ENCODE measurements at regions not wholly inside any gene's neighbourhood (a gene's known extent, or its start where the extent isn't known, plus 50 kb on each side); places are given as distances from the start of the nearest gene placed in this dataset.
"Not testable (repeated sequence)": the region's sequence is repeated elsewhere in the genome, so short reads cannot be mapped to it uniquely, and the experiment has no call there.

DNA sequence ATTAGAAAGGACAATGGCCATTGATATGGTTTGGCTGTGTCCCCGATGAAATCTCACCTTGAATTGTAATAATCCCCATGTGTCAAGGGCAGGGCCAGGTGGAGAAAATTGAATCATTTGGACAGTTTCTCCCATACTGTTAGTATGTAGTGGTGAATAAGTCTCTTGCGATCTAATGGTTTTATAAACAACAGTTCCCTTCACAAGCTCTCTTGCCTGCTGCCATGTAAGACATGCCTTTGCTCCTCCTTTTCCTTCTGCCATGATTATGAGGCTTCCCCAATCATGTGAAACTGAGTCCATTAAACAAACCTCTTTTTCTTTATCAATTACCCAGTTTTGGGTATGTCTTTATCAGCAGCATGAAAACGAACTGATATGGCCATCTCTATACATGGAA is 302.7 kb downstream of the SFMBT2 start:
- no peak for DNase-seq (ENCODE audit: low spot score)

DNA sequence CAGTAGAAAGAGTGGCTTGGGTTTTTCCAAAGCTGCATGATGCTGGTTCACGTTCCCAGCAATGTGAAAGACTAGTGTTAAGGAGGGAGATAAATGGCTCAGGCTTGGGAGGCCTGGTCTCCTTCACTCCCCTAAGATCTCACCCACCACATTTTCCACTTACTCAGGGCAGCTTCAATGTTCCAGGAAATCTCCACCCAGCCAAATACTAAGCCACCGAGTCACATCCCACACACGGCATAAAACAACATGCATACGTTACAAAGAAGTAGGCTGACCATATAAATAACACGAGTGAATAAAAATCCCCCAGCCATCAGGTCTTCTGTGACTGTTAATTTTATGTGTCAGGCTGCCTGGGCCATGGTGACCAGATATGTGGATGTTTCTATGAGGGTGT is 303.5 kb downstream of the SFMBT2 start:
- DNase-seq (ENCODE audit: low spot score) = no peak

DNA sequence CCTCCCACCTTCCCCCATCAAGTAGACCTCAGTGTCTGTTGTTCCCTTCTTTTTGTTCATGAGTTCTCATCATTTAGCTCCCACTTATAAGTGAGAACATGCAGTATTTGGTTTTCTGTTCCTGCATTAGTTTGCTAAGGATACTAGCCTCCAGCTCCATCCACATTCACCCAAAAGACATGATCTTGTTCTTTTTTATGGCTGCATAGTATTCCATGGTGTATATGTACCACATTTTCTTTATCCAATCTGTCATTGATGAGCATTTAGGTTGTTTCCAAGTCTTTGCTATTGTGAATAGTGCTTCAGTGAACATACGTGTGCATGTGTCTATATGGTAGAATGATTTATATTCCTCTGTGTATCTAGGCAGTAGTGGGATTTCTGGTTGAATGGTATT is 306.5 kb downstream of the SFMBT2 start:
- not testable (repeated sequence) for DNase-seq (ENCODE audit: low spot score)

DNA sequence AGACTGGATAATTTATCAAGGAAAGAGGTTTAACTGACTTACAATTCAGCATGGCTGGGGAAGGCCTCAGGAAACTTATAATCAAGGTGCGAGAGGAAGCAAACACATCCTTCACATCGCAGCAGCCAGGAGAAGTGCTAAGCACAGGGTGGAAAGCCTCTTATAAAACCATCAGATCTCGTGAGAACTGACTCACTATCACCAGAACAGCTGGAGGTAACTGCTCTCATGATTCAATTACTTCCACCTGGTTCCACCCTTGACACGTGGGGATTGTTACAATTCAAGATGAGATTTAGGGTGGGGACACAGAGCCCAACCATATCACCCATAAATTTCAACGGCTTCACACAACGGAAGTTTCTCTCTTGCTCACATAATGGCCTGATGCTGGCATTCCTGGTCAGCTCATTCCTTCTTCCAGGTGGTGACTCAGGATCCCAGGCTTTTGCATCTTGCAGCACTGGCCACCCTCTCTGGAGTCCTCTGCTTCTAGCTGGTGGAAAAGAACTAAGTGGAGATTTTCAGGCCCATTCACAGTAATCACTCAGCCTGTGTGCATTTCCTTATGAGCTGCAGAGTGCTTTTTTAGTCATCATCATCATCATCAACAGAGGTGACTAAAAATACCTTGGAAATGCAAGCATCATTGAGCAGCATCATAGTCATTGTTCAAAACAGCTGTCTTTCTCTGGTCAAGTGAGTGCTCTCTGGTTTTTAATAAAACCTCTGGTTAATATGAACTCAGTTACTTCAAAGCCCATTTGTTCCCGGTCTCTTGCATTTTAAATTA is 308.1 kb downstream of the SFMBT2 start:
- DNase-seq (ENCODE audit: low spot score) = no peak

DNA sequence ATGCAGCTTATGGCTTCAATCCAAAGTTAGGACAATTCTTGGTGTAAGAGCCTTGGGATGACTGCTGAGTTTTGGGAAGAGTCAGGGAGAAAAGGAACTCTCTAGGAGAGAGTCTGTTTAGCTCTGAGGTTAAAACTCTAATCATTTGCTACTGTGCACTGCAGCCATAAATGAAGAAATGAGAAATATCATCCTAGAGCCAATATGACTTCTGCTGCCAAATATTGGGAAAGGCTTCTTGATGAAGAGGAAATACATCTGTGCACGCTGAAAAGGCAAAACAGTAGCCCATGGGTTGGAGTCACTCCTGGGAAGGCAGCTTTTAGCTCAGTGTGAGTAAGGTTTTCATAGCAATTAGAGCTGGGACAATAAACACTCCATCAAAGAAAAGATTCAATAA is 308.8 kb downstream of the SFMBT2 start:
- DNase-seq (ENCODE audit: low spot score) = no peak

DNA sequence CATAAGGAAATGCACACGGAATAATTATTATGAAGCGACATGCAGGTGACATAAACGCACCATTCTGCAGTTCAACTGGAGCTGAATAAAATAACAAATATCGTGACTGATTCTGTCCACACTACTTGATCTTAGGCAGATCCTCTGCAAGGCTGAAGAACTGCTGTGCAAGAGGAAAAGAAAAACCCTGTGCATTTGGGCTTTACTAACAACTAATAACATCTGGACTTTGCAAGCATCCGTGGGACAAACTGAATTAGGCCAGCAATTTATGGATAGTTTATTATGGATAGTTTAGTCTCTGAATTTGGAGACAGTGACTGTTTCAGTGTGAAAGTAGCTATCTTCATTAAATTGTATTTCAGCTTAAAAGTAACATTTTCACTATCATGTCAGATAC is 309.4 kb downstream of the SFMBT2 start:
- DNase-seq (ENCODE audit: low spot score) = no peak

DNA sequence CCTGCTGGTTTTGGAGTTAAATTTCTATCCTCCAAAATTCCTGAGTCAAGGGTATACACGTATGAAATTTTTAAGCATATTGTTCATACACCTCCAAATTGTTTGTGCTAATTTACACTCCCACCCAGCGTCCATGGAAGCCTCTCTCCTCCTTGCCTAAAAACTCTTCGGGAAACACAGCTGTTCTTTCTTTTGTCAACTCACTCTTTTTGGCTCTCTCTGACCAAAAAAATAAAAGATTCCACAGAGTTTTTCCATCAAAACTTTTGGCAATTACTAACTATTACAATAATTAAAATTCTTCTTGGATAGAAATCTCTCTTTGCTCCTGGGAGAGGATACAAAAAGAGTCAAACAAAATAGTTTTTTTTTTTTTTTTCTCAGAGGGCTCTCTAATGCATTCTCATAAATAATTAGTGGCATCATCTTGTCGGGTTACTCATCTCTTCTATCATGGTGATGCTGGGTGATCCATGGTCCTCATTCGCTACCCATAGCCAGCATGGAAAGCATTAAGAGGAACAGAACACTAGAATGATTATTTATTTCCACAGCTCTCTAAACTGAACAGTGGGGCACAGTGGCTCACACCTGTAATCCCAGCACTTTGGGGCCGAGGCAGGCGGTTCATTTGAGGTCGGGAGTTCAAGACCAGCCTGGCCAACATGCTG is 310.7 kb downstream of the SFMBT2 start:
- no peak for DNase-seq (ENCODE audit: low spot score)

DNA sequence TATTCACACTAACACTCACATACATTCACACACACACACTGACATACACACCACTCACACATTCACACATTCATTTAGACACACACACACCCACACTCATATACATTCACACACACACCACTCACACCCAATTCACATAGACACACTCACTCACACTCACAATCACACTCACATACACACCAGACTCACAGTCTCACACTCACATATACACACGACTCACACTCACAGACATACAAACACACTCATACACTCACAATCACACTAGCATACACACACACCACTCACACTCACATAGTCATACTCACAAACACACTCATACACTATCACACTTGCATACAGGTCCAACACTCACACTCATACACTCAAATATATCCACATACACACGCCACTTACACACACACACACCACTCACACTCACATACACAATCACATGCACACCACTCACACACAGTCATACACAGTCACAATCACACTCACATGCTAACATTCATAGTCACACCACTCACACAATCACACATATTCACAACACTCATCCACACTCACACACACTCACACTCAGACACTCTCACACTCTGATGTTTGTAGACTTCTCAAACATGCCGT is 312.6 kb downstream of the SFMBT2 start:
- no peak for DNase-seq (ENCODE audit: low spot score)

DNA sequence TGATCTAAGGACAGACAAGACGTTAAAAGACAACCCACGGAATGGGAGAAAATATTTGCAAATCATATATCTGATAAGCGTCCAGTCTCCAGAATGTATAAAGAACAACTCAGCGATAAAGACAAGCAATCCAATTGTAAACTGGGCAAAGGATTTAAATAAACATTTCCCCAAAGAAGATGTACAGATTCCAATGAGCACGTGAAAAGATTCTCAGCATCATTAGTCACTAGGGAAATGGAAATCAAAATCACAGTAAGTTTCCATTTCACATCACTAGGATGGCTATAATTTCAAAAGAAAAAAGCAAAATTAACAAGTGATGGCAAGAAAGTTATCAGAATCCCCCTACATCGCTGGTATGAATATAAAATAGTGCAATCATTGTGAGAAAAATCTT is 316.1 kb downstream of the SFMBT2 start:
- DNase-seq (ENCODE audit: low spot score) = no peak

DNA sequence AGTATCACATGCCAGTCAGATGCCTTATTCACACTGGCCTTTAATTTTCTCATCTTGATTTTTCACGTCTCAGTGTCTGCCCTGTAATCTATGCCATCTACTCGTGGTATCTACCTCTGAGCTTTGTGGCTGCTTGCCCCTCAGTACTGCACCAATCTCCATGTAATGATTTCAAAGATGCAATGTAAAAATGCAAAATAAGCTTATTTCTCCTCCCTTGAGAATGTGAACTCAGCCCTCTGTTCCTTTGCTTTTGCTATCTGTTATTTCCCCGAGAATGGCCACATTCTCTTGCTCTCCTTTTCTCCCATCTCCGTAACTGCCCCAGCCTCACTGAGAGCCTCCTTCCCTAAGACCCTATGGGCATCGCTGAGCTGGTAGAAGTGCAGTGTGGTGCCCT is 317.5 kb downstream of the SFMBT2 start:
- no peak for DNase-seq (ENCODE audit: low spot score)

DNA sequence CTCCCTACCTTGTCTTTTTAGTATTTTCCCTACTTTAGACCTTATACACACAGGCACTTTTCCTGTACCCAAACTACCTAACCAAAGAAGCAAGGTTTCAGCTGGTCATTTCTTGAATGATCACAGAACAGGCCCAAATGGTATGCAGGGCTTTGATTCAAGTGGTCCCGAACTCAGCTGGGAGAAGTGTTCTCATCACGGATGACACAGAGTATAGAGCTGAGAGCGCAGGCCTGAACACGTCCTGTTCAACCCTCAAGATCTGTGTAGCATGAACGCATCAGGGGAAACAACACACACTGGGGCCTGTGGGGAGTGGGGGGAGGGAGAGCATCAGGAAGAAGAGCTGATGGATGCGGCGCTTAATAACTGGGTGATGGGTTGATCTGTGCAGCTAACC is 318.2 kb downstream of the SFMBT2 start:
- no peak for DNase-seq (ENCODE audit: low spot score)

DNA sequence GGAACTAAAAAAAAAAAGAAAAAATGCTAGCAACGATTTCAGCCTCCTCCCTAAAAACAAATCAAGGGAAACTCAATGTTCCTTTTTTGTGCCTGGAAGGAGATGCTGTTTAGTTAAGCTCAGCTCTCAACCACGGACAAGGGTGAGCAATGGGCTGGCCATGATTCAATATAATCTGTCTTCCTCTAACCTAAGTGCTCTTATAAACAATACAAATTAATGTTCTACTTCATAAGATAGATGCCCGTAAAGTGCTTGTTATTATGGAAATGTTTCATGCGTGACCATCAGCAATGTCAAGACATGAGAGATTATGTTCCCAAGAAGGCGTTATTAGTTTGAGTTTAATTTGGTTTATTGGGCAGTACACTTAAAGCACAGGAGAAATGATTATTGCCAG is 320.3 kb downstream of the SFMBT2 start:
- DNase-seq (ENCODE audit: low spot score) = no peak

DNA sequence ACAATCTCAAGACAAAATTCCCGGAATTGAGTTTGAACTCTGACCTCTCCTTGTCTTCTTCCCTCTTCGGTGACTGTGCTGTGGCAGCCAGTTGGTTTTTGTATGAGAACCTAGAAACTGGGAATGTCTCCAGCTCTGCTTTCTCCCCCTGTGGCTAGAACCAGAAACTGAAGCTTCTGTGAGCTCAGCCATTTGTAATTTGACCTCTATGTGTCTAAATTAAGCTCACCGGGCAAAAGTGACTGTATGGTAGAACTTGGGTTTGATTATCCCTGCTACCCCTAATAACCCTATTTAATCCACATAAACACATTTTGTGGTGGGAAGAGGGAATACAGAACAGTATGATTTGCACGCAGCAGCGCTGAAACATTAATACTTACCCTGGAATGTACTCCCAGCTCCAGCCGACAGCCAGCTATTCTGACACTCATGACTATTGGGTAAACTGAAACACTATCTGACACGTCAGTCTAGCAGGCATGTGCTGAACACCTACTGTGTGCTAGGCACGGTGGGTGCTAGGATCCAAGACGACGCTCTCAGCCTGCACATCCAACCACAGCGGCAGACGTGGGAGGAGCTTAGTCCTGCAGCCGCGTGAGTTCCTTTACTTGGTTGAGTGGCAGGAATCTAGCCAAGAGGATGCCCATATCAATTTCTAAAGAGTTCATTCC is 324.8 kb downstream of the SFMBT2 start:
- no peak for DNase-seq (ENCODE audit: low spot score)

DNA sequence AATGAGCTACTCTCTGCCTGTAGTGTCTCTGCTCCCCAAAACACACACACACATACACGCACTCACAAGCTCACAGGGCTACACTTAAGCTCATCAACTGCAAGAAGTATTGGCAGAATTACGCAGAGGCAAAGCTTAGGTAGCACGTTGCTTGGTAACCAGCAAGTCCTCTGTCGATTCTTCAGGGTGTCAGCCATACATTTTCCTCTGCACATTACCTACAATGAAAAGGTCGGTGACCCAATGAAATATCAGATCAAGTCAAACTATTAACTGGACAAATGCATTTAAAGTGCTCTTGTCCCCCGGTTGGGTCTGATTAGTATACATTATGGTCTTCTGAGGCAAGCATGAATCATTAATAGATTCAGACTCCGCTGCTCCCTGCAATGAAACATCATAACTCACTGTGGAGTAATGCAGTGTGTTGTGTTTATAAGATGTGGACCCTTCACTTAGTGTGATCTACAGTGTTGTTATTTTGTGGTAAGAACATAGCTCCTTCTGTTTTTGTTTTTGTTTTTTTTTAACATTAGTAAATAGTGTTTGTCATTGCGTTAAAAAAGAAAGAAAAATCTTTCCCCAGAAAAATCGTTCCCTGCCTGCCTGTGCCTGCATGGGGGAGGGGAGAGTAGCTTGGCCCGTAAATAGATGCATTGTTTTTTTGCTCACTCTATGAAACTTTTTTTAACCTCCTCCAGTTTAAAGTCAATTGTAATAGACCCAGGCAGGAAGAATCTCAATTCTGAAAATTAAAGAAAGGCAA is 325.5 kb downstream of the SFMBT2 start:
- no peak for DNase-seq (ENCODE audit: low spot score)

DNA sequence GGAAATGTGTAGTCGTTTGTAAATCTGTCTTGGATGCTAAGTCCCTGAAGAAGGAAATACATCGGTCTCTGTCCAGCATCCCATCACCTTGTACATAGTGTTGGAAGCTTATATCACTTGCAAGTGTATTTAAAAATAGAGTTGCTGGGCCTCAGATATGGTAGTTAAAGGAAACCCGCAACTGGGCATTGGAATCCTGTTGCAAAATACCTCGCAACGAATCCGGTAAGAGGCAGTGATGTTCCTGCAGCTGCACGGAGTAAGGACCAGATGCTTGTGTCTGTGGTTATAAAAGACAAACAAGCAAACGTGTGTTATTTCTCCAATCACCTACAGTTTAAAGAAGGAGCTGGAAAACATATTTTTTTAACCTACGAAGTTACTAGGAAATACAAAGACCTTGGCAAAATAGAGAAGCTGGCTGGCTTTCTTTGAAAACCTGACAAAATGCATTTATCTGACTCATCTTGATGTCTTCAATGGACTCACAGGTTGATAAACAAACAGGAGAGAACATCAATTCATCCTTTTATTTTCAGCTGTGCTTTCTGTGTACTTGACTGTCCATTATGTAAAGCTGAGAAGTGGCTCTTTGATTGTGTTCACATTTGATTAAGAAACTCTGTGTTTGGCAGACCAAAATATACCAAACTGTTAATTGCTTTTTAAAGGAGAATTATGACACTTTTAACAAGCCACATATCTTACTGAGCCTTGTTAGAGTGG is 326.4 kb downstream of the SFMBT2 start:
- DNase-seq (ENCODE audit: low spot score) = no peak

DNA sequence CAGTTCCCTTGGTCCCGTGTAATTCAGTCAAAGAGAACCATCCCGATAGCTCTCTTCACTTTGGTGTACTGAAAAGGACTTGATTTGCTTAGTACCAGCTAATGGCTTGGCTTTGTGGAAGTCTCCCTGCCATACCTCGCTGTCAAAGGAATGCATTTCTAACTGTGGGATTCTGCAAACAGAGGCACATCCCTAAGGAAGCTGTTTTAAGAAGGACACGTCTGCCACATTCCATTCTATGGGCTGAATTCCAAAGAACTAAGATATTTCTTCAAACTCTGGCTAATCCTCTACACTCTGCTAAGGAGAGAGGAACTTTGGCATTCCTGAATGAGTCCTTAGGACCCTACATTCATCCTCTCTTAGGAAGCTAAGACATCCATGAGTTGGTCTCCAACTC is 327.9 kb downstream of the SFMBT2 start:
- DNase-seq (ENCODE audit: low spot score) = no peak

DNA sequence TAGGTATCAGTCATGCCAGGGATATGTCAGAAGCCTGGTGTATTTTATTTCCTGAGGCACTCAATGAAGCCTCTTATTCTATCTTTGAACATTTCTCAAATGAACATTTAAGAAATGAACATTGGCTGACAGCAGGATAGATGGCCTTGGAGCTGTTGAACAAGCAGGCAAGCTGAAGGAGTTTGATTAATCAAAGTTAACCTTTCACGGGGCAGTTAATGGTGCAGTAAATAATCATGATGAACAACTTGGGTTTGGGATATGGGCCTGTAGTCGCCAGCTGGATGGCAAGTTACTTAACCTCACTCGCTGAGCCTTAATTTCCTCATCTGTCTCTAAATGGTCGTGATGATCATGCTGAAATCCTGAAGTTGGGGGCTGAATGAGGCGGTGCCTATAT is 333.0 kb downstream of the SFMBT2 start:
- no peak for DNase-seq (ENCODE audit: low spot score)

DNA sequence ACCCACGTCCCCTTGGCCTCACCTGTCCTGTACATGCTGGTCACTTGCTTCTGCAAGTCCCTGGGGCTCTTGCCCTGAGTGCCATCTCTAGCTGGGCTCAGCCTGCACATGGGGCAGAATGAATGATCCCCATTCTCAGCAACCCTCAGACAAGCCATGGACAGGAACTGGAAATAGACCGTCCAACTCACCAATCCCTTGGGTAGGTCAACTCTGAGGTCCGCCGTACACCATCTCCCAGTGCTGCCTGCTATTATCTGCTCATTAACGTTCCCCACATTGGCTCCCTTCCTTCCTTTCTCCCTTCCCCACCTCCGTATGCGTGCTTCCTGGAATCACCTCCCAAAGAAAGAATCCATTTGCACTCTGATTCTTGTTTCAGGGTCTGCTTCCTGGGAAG is 335.0 kb downstream of the SFMBT2 start:
- no peak for DNase-seq (ENCODE audit: low spot score)

DNA sequence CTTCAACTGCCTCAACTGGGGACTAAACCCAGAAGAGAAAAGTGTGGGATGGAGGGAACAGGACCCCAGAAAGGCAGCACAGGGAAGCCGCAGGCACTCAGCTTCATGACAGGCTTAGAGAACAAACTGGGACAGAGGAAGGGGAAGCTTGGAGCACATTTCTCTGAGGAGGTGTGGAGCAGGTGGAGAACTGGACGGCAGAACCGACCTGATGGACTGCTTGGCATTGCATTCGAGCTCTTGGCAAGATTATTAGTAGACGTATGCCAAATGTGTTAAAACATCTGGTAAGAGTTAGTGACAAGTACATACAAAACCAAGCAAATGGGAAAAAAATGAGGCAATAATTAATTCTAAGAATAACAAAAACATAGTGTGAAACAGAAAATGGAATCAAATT is 335.7 kb downstream of the SFMBT2 start:
- no peak for DNase-seq (ENCODE audit: low spot score)

DNA sequence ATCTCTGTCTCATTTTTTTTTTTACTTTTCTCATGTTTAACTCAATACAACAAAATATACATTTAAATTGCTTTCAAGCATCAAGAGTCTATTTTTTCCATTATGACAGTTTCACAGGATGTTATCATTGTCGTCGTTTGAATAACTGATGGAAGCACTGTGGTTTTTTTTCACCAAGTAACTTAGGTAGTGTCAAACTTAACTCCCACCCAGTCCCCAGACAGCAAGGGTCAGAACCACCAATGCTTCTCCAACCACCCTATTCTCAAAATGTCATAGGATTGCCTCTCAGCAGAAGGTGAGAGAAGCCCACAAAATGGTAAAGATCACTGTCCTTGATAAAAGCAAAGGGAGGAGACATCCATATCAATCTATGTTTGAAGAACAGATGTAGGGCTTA is 339.4 kb downstream of the SFMBT2 start:
- no peak for DNase-seq (ENCODE audit: low spot score)

DNA sequence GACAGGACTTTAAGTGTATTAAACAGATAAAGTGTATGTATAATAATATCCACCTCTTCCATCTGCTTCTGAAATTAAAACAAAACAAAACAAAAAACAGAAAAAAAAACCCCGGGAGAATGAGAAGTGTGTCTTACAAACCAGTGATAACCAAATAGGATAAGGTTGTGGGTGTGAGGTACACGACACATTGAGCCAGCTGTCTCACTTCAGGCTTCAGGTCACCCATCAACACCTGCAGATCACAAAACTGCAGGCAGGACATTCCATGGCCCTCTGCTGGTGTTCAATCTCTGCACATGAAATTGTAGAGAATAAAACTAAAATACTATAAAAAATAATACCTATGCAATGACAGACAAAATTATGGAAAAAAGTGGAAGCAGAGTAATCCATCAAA is 339.9 kb downstream of the SFMBT2 start:
- no peak for DNase-seq (ENCODE audit: low spot score)

DNA sequence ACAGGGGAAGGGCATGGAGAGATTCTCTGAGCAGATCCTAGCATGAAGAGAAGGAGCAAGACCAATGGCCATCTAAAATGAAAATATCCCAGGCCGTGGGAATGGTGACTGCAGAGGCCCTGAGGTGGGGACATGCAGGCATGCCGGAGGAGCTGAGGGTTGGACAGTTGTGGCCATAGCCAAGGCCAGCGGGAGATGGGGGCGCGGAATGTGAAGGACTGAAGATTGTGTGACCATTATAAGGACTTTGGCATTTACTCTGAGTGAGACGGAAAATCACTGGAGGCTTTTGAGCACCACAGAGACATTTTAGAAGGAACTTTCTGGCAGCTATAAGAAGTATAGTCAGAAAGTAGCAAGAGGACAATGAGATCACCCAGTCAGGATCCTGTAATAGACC is 341.1 kb downstream of the SFMBT2 start:
- no peak for DNase-seq (ENCODE audit: low spot score)
